ENCODE measurements at regions not wholly inside any gene's neighbourhood (a gene's known extent, or its start where the extent isn't known, plus 50 kb on each side); places are given as distances from the start of the nearest gene placed in this dataset.

DNA sequence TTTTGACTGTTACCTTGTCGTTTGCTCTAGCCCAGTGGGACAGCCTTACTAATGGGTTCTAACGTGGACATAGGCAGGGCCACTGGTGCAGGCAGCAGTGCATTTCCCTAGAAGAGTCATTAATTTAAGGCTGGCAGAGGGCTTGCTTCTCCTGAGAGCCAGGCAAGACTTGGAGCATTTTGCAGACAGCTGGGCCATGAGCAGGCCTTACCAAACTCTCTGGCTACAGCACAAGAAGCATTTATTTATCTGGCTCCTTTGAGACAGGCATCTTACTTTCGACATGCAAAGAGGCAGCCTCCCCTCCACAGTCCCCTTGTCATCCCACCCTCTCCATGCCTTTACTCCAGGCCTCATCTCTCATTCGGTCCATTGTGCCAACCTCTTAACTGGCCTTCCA is 139.9 kb downstream of the CSNK2A3 start:
- Mint-ChIP-seq H3K36me3 (no peaks in the 10 kb centered on the region), H3K4me3 (no peak overlapping the region), H3K4me1 (peaks cover 12% of the 10 kb centered on the region), H3K27me3 (ENCODE audit: insufficient read depth, low read depth) (peaks cover 6% of the 10 kb centered on the region), H3K9me3 (peaks cover 3% of the 10 kb centered on the region), H3K27ac (no peak overlapping the region)
- no peak overlapping the region for H3K9ac ChIP-seq
- H3F3A ChIP-seq (ENCODE audit: low read depth): no peaks in the 10 kb centered on the region
- H3K79me2 ChIP-seq (ENCODE audit: low read depth): no peaks in the 10 kb centered on the region
- no peak for DNase-seq (ENCODE audit: low spot score)
- no peaks in the 10 kb centered on the region for H3K9me3 ChIP-seq (ENCODE audit: low read depth)
- H3K27me3 ChIP-seq: no peaks in the 10 kb centered on the region
- H3K4me2 ChIP-seq: no peak overlapping the region
- H3K27ac ChIP-seq: no peak overlapping the region
- H3K36me3 ChIP-seq: no peaks in the 10 kb centered on the region
- H3K4me1 ChIP-seq: peaks cover 23% of the 10 kb centered on the region
- no peaks in the 10 kb centered on the region for H4K20me1 ChIP-seq (ENCODE audit: low read depth)
- H2AFZ ChIP-seq (replicated peaks): no peak overlapping the region
- no peak overlapping the region for H3K4me3 ChIP-seq
- no peak for TF ChIP-seq EZH2phosphoT487 (IDR thresholded peaks at IDR 0.05)

DNA sequence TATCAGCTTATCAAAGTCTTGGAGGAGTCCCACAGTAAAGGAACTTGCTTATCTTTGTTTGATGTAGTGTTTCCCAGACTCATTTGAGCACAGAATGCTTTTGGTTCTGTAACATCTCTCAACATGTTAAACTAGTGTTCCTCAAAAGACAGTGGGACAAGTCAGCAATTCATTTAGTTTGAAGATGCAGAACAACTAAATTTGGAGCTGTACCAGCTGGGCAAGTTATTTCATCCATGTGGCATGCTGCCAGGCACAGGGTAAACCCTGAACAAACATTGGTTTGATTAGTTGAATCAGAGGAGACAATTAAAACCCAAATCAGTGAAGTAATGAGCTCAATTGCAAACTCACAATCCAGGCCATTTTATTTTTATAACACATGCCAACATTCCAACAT is 141.2 kb downstream of the CSNK2A3 start:
- Histone ChIP-seq H3K4me3 (no peak overlapping the region), H3K9me3 (ENCODE audit: low read depth) (no peaks in the 10 kb centered on the region), H3F3A (ENCODE audit: low read depth) (no peaks in the 10 kb centered on the region), H3K4me2 (no peak overlapping the region), H3K36me3 (no peaks in the 10 kb centered on the region), H3K27ac (no peak overlapping the region), H3K79me2 (ENCODE audit: low read depth) (no peaks in the 10 kb centered on the region), H3K27me3 (no peaks in the 10 kb centered on the region), H4K20me1 (ENCODE audit: low read depth) (no peaks in the 10 kb centered on the region), H3K9ac (no peak overlapping the region), H3K4me1 (peaks cover 23% of the 10 kb centered on the region), H2AFZ (replicated peaks) (no peak overlapping the region)
- TF ChIP-seq EZH2 (IDR thresholded peaks at IDR 0.05): no peak
- TF ChIP-seq, protein P1, sequence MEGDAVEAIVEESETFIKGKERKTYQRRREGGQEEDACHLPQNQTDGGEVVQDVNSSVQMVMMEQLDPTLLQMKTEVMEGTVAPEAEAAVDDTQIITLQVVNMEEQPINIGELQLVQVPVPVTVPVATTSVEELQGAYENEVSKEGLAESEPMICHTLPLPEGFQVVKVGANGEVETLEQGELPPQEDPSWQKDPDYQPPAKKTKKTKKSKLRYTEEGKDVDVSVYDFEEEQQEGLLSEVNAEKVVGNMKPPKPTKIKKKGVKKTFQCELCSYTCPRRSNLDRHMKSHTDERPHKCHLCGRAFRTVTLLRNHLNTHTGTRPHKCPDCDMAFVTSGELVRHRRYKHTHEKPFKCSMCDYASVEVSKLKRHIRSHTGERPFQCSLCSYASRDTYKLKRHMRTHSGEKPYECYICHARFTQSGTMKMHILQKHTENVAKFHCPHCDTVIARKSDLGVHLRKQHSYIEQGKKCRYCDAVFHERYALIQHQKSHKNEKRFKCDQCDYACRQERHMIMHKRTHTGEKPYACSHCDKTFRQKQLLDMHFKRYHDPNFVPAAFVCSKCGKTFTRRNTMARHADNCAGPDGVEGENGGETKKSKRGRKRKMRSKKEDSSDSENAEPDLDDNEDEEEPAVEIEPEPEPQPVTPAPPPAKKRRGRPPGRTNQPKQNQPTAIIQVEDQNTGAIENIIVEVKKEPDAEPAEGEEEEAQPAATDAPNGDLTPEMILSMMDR (IDR thresholded peaks at IDR 0.05): no peak
- TF ChIP-seq EZH2phosphoT487 (IDR thresholded peaks at IDR 0.05): no peak
- H3K36me3 Mint-ChIP-seq: no peaks in the 10 kb centered on the region
- peaks cover 12% of the 10 kb centered on the region for H3K4me1 Mint-ChIP-seq
- H3K27me3 Mint-ChIP-seq (ENCODE audit: insufficient read depth, low read depth): peaks cover 4% of the 10 kb centered on the region
- no peak overlapping the region for H3K4me3 Mint-ChIP-seq
- no peak for DNase-seq (ENCODE audit: low spot score)
- H3K27ac Mint-ChIP-seq: no peak overlapping the region
- H3K9me3 Mint-ChIP-seq: peaks cover 3% of the 10 kb centered on the region

- no peaks in the 10 kb centered on the region for H3K36me3 ChIP-seq
- no peaks in the 10 kb centered on the region for H3K79me2 ChIP-seq (ENCODE audit: low read depth)
- no peaks in the 10 kb centered on the region for H3K9me3 ChIP-seq (ENCODE audit: low read depth)
- no peak overlapping the region for H3K27ac ChIP-seq
- H3K4me1 Mint-ChIP-seq: peaks cover 11% of the 10 kb centered on the region
- H3K4me2 ChIP-seq: no peak overlapping the region
- H3K4me3 ChIP-seq: no peak overlapping the region
- H3K9ac ChIP-seq: no peak overlapping the region
- no peaks in the 10 kb centered on the region for H3F3A ChIP-seq (ENCODE audit: low read depth)
- no peak overlapping the region for H3K4me3 Mint-ChIP-seq
- no peak for TF ChIP-seq EZH2 (IDR thresholded peaks at IDR 0.05)
- TF ChIP-seq EZH2phosphoT487 (IDR thresholded peaks at IDR 0.05): no peak
- TF ChIP-seq, protein P1 (IDR thresholded peaks at IDR 0.05): no peak
- peaks cover 19% of the 10 kb centered on the region for H3K4me1 ChIP-seq
- H3K9me3 Mint-ChIP-seq: peaks cover 3% of the 10 kb centered on the region
- H4K20me1 ChIP-seq (ENCODE audit: low read depth): no peaks in the 10 kb centered on the region
- H3K36me3 Mint-ChIP-seq: no peaks in the 10 kb centered on the region
- no peak for DNase-seq (ENCODE audit: low spot score)
- peaks cover 4% of the 10 kb centered on the region for H3K27me3 Mint-ChIP-seq (ENCODE audit: insufficient read depth, low read depth)
- H2AFZ ChIP-seq (replicated peaks): no peak overlapping the region
- no peak overlapping the region for H3K27ac Mint-ChIP-seq
- no peaks in the 10 kb centered on the region for H3K27me3 ChIP-seq
Measured at GRCh38 chr11:11211186-11211585, 141.9 kb downstream of the CSNK2A3 start.

DNA sequence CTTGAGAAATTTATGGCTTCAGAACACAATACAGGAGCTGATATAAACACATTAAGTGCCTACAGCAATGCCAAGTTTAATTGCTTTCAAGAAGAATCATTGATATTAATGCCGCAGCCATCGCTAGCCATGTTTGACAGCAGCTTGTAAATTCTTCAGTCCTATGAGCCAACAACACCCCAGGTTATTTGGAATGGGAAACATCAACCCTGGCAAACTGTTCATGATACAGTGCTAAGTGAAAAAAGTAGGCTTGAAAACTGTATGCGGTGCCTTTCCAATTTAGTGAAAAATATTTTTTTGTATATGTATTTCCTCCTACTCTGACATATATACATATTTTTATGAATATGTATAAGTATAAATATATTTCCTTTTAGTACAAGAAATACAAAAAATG is 142.6 kb downstream of the CSNK2A3 start:
- TF ChIP-seq, protein P1 (IDR thresholded peaks at IDR 0.05): no peak
- TF ChIP-seq EZH2 (IDR thresholded peaks at IDR 0.05): no peak
- no peak for TF ChIP-seq EZH2phosphoT487 (IDR thresholded peaks at IDR 0.05)
- H3K4me2 ChIP-seq: no peak overlapping the region
- no peak overlapping the region for H3K9ac ChIP-seq
- H2AFZ ChIP-seq (replicated peaks): no peak overlapping the region
- H3K9me3 ChIP-seq (ENCODE audit: low read depth): no peaks in the 10 kb centered on the region
- no peaks in the 10 kb centered on the region for H3K36me3 ChIP-seq
- no peaks in the 10 kb centered on the region for H4K20me1 ChIP-seq (ENCODE audit: low read depth)
- H3K27me3 Mint-ChIP-seq (ENCODE audit: insufficient read depth, low read depth): peaks cover 2% of the 10 kb centered on the region
- peaks cover 5% of the 10 kb centered on the region for H3K4me1 Mint-ChIP-seq
- DNase-seq (ENCODE audit: low spot score): no peak
- H3K36me3 Mint-ChIP-seq: no peaks in the 10 kb centered on the region
- H3F3A ChIP-seq (ENCODE audit: low read depth): no peaks in the 10 kb centered on the region
- H3K27ac ChIP-seq: no peak overlapping the region
- H3K4me3 Mint-ChIP-seq: no peak overlapping the region
- H3K4me3 ChIP-seq: no peak overlapping the region
- H3K27ac Mint-ChIP-seq: no peak overlapping the region
- H3K4me1 ChIP-seq: peaks cover 11% of the 10 kb centered on the region
- peaks cover 3% of the 10 kb centered on the region for H3K9me3 Mint-ChIP-seq
- no peaks in the 10 kb centered on the region for H3K27me3 ChIP-seq
- no peaks in the 10 kb centered on the region for H3K79me2 ChIP-seq (ENCODE audit: low read depth)
